ENCODE measurements at regions not wholly inside any gene's neighbourhood (a gene's known extent, or its start where the extent isn't known, plus 50 kb on each side); places are given as distances from the start of the nearest gene placed in this dataset.

DNA sequence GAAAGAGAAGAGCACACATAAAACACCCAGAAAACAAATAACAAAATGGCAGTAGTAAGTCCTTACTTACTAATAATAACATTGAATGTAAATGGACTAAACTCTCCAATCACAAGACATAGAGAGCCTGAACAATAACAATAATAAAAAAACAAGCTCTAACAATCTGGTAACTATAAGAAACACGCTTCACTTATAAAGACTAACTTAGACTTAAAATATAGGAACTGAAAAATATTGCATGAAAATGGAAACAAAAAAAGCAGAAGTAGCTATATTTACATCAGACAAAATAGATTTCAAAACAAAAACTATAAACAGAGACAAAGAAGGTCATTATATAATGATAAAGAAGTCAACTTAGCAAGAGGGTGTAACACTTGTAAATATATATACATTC is 83.1 kb upstream of the LYPLAL1 start:
- DNase-seq (ENCODE audit: low spot score) (no peak), FAIRE-seq (no peak), ATAC-seq (no peak)
- Histone ChIP-seq H3K4me3 (replicated peaks in 1 of 3; ENCODE audit: insufficient read depth in 1 of 3, low read depth in 2 of 3, low read length in 3 of 3) (no peak overlapping the region), H4K20me1 (ENCODE audit: insufficient read depth, low read length) (no peaks in the 10 kb centered on the region), H3K4me2 (ENCODE audit: low read depth, low read length) (no peak overlapping the region), H3K79me2 (ENCODE audit: insufficient read depth, low read length) (no peaks in the 10 kb centered on the region), H3K36me3 (replicated peaks in 1 of 2; ENCODE audit: control insufficient read depth in 1 of 2, insufficient read depth in 2 of 2, low read length in 2 of 2) (no peaks in the 10 kb centered on the region), H3K9me3 (ENCODE audit: low read length) (no peaks in the 10 kb centered on the region), H3K4me1 (ENCODE audit: insufficient read depth, low read length) (no peaks in the 10 kb centered on the region), H3K27me3 (ENCODE audit: control insufficient read depth in 1 of 2, insufficient read depth in 2 of 2, low read length in 2 of 2) (no peaks in the 10 kb centered on the region), H2AFZ (ENCODE audit: low read length) (no peak overlapping the region), H3K27ac (ENCODE audit: extremely low read length, insufficient read depth, low read length) (no peak overlapping the region), H3K9ac (ENCODE audit: insufficient read depth, low read depth, low read length) (no peak overlapping the region)
- POLR2A ChIA-PET = no interaction called here
- CTCF ChIA-PET (ENCODE audit: low intra/inter-chr PET ratio, low total read pairs) = no interaction called here
- TF ChIP-seq GTF2F1 (IDR thresholded peaks at IDR 0.05; ENCODE audit: low read length) (no peak), JUN (CRISPR knock-in tag; IDR thresholded peaks at IDR 0.05) (no peak), ZFP36L1 (CRISPR knock-in tag; IDR thresholded peaks at IDR 0.05) (no peak), STAT5B (CRISPR knock-in tag; IDR thresholded peaks at IDR 0.05) (no peak), POLR2A (IDR thresholded peaks at IDR 0.05; ENCODE audit: insufficient read depth in 1 of 2, low read depth in 2 of 2, low read length in 2 of 2) (no peak), DPF2 (CRISPR knock-in tag; IDR thresholded peaks at IDR 0.05; ENCODE audit: borderline replicate concordance, low read depth) (no peak), SMC3 (IDR thresholded peaks at IDR 0.05; ENCODE audit: low read length) (no peak), EEA1 (CRISPR knock-in tag; IDR thresholded peaks at IDR 0.05; ENCODE audit: borderline replicate concordance) (no peak), BRCA1 (CRISPR knock-in tag; IDR thresholded peaks at IDR 0.05) (no peak), SYNCRIP (IDR thresholded peaks at IDR 0.05; ENCODE audit: insufficient read depth, low read depth, low read length) (no peak), ZNF207 (IDR thresholded peaks at IDR 0.05; ENCODE audit: borderline replicate concordance) (no peak), KLF13 (CRISPR knock-in tag; IDR thresholded peaks at IDR 0.05) (no peak), SP5 (CRISPR knock-in tag; IDR thresholded peaks at IDR 0.05; ENCODE audit: borderline replicate concordance, low read depth) (no peak)
- in situ Hi-C loops (cut with HindIII; ENCODE audit: extremely low pct_ligation_motif_present, low pct_unique_long_range_greater_than_20kb) = no loop called here
- intact Hi-C loops (cut with micrococcal nuclease; ENCODE audit: unreplicated experiment) = no loop called here
- 2% methylated on average over 1 of the region's 1 CpG for WGBS (ENCODE audit: low lambda C conversion rate)
- BruUV-seq (replicated peaks) = no TSS peak

DNA sequence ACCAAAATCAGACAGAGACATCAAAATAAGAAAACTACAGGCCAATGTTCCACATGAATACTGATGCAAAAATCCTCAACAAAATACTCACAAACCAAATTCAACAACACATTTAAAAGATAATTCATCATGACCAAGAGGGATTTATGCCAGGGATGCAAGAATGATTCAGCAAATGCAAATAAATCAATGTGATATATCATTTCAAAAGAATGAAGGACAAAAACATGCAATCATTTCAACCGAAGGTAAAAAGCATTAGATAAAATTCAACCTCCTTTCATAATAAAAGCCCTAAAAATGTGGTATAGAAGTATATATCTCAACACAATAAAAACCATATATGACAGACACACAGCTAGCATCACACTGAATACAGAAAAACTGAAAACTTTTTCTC is 81.5 kb upstream of the LYPLAL1 start:
- Histone ChIP-seq H4K20me1 (ENCODE audit: insufficient read depth, low read length) (no peaks in the 10 kb centered on the region), H2AFZ (ENCODE audit: low read length) (no peak overlapping the region), H3K9me3 (ENCODE audit: low read length) (no peaks in the 10 kb centered on the region), H3K9ac (ENCODE audit: insufficient read depth, low read depth, low read length) (no peak overlapping the region), H3K79me2 (ENCODE audit: insufficient read depth, low read length) (no peaks in the 10 kb centered on the region), H3K27ac (ENCODE audit: extremely low read length, insufficient read depth, low read length) (no peak overlapping the region), H3K4me3 (replicated peaks in 1 of 3; ENCODE audit: insufficient read depth in 1 of 3, low read depth in 2 of 3, low read length in 3 of 3) (no peak overlapping the region), H3K4me2 (ENCODE audit: low read depth, low read length) (no peak overlapping the region), H3K4me1 (ENCODE audit: insufficient read depth, low read length) (no peaks in the 10 kb centered on the region), H3K27me3 (ENCODE audit: control insufficient read depth in 1 of 2, insufficient read depth in 2 of 2, low read length in 2 of 2) (no peaks in the 10 kb centered on the region), H3K36me3 (replicated peaks in 1 of 2; ENCODE audit: control insufficient read depth in 1 of 2, insufficient read depth in 2 of 2, low read length in 2 of 2) (no peaks in the 10 kb centered on the region)
- intact Hi-C loops (cut with micrococcal nuclease; ENCODE audit: unreplicated experiment) = no loop called here
- ATAC-seq (no peak), DNase-seq (ENCODE audit: low spot score) (no peak), FAIRE-seq (no peak)
- in situ Hi-C loops (cut with HindIII; ENCODE audit: extremely low pct_ligation_motif_present, low pct_unique_long_range_greater_than_20kb) = no loop called here
- no TSS peak for BruUV-seq (replicated peaks)
- POLR2A ChIA-PET = no interaction called here
- 0% methylated on average over 1 of the region's 1 CpG for whole genome bisulfite sequencing (ENCODE audit: low lambda C conversion rate)
- TF ChIP-seq TOE1 (CRISPR knock-in tag; IDR thresholded peaks at IDR 0.05) (no peak), CENPT (CRISPR knock-in tag; IDR thresholded peaks at IDR 0.05; ENCODE audit: low read depth) (no peak), ZKSCAN8 (CRISPR knock-in tag; IDR thresholded peaks at IDR 0.05; ENCODE audit: borderline replicate concordance) (no peak), CC2D1A (CRISPR knock-in tag; IDR thresholded peaks at IDR 0.05) (no peak), ZBTB21 (CRISPR knock-in tag; IDR thresholded peaks at IDR 0.05) (no peak)
- CTCF ChIA-PET (ENCODE audit: low intra/inter-chr PET ratio, low total read pairs) = no interaction called here

All from HepG2 (cell line).